Sigmoid colon (tissue), 6 donors: ENCODE measurements at regions not wholly inside any gene's neighbourhood (a gene's known extent, or its start where the extent isn't known, plus 50 kb on each side); places are given as distances from the start of the nearest gene placed in this dataset.

Source experiments
- DNase-seq: peaks from one replicate; pipeline ENCODE4 v3.0.0-alpha.2; 2019
- H3K27ac ChIP-seq, 4 donors: fragments of 200-600 bp; sonication (generic); one replicate each; pipeline ENCODE4 v1.5.1; 2016 to 2019; ENCODE audit warnings: mild to moderate bottlenecking in 1 of 4
- H3K27me3 ChIP-seq, 3 donors: fragments of 200-600 bp; sonication (generic); one replicate each; pipeline ENCODE4 v1.5.1; 2019; ENCODE audit warnings: mild to moderate bottlenecking in 1 of 3
- H3K36me3 ChIP-seq, 4 donors: fragments of 200-600 bp; sonication (generic); one replicate each; pipeline ENCODE4 v1.5.1; 2016 to 2019
- H3K4me1 ChIP-seq, 4 donors: fragments of 200-600 bp; sonication (generic); one replicate each; pipeline ENCODE4 v1.5.1; 2017 to 2019
- H3K4me3 ChIP-seq, 4 donors: fragments of 200-600 bp; sonication (generic); one replicate each; pipeline ENCODE4 v1.5.1; 2017 to 2019; ENCODE audit warnings: mild to moderate bottlenecking in 2 of 4, moderate library complexity in 1 of 4
- H3K9me3 ChIP-seq, 4 donors: fragments of 200-600 bp in 3 of 4; sonication (generic) in 3 of 4; one replicate each; pipeline versions ENCODE4 v1.5.1 to v1.6.1; 2013 to 2019
- EP300 ChIP-seq, 4 donors: sonication (generic); formaldehyde crosslinking; IDR thresholded peaks; one replicate each; pipeline ENCODE4 v1.6.1; 2017; ENCODE audit warnings: antibody characterized with exemption in 4 of 4
- POLR2A ChIP-seq, 2 donors: fragments of 450-650 bp; IDR thresholded peaks; one replicate each; pipeline ENCODE4 v1.6.1; 2016; ENCODE audit warnings: antibody characterized with exemption in 2 of 2, mild to moderate bottlenecking in 2 of 2, moderate library complexity in 2 of 2
- POLR2AphosphoS5 ChIP-seq, 4 donors: sonication (generic); formaldehyde crosslinking; IDR thresholded peaks; one replicate each; pipeline ENCODE4 v1.6.1; 2017; ENCODE audit warnings: antibody characterized with exemption in 4 of 4
- whole genome bisulfite sequencing, 2 donors: extraction: QIAGEN DNeasy Blood & Tissue Kit; methylation state at CpG; one replicate each; pipeline ENCODE4 v1.1.7; 2013; 5-methylcytosine and 5-hydroxymethylcytosine counted together
- intact Hi-C: fragments of 100-400 bp; cut with DNase I; formaldehyde crosslinking; loops from one replicate; pipeline ENCODE4 v1.15.1; 2023
- TF ChIP-seq, protein P1 (sequence below), 4 experiments: fragments of 450-650 bp in 3 of 4; fragments of 200-600 bp in 1 of 4; IDR thresholded peaks; one replicate each; pipeline ENCODE4 v1.5.1; 2016 to 2019; ENCODE audit warnings: antibody characterized with exemption in 4 of 4, mild to moderate bottlenecking in 3 of 4, moderate library complexity in 2 of 4
- donor health status: healthy with polysubstance abuse.
- donor health status: healthy.

DNA sequence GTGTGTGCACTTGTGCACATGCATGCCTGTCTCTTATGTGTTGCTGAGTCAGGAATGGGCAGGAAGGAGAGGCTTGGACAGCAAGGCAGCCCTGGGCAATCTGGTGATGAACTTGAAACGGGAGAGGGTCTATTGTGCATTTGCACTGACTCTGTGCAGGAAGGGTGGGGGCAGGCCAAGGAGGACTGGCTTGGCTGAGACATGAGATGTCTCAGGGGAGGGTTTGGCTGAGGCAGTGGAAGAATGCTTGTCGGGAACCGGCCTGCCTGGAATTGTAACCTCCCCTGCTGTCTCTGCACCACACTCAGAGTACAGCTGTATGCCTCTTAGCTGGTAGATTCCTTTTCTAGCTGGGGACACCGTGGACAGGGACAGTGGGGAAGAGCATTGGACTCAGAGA, 176.1 kb upstream of the TNP1 start:
- Histone ChIP-seq H3K27ac (peak overlapping the region in 2 of 4 donors; percentile 16 to 22), H3K4me1 (peaks cover 0 to 35% (median 20%) of the 10 kb centered on the region in 4 donors), H3K27me3 (no peaks in the 10 kb centered on the region), H3K9me3 (no peaks in the 10 kb centered on the region), H3K4me3 (no peak overlapping the region), H3K36me3 (no peaks in the 10 kb centered on the region)
- no peak for DNase-seq
- WGBS, 2 donors = 45 to 49% methylated on average over 4 of the region's 4 CpGs
- TF ChIP-seq, protein P1, sequence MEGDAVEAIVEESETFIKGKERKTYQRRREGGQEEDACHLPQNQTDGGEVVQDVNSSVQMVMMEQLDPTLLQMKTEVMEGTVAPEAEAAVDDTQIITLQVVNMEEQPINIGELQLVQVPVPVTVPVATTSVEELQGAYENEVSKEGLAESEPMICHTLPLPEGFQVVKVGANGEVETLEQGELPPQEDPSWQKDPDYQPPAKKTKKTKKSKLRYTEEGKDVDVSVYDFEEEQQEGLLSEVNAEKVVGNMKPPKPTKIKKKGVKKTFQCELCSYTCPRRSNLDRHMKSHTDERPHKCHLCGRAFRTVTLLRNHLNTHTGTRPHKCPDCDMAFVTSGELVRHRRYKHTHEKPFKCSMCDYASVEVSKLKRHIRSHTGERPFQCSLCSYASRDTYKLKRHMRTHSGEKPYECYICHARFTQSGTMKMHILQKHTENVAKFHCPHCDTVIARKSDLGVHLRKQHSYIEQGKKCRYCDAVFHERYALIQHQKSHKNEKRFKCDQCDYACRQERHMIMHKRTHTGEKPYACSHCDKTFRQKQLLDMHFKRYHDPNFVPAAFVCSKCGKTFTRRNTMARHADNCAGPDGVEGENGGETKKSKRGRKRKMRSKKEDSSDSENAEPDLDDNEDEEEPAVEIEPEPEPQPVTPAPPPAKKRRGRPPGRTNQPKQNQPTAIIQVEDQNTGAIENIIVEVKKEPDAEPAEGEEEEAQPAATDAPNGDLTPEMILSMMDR (IDR thresholded peaks at IDR 0.05) = no peak
- TF ChIP-seq POLR2A (IDR thresholded peaks at IDR 0.05) (no peak), POLR2AphosphoS5 (IDR thresholded peaks at IDR 0.05) (no peak), EP300 (IDR thresholded peaks at IDR 0.05) (no peak)
- intact Hi-C loops = no loop called here

DNA sequence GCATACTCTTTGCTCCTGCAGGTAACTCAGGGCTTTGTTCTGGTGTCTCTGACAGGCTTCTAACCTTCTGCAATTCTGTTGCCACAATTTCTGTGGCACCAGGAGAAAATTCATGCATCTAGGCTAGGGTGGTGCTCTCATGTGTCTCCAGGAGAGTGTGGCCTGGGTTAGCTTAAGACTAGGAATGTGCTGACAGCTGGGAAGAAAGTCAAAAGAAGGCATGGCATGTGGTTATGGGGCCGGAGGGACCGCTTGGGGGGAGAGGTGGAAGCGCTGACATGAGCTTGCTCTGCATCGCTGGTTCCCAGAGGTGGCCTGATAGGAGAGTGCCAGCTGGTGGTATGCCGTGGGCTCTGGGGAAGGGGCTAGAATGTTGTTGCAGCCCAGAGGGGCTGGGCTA, 173.3 kb upstream of the TNP1 start:
- H3K9me3 ChIP-seq = no peaks in the 10 kb centered on the region
- WGBS, 2 donors = 89 to 93% methylated on average over 5 of the region's 5 CpGs
- no peak for TF ChIP-seq EP300 (IDR thresholded peaks at IDR 0.05)
- no peak for TF ChIP-seq POLR2AphosphoS5 (IDR thresholded peaks at IDR 0.05)
- TF ChIP-seq, protein P1 (IDR thresholded peaks at IDR 0.05) = no peak
- TF ChIP-seq POLR2A (IDR thresholded peaks at IDR 0.05) = no peak
- H3K36me3 ChIP-seq = no peaks in the 10 kb centered on the region
- H3K27ac ChIP-seq = no peak overlapping the region
- no peaks in the 10 kb centered on the region for H3K27me3 ChIP-seq
- intact Hi-C loops = no loop called here
- DNase-seq = no peak
- no peak overlapping the region for H3K4me3 ChIP-seq
- H3K4me1 ChIP-seq = peaks cover 0 to 27% (median 20%) of the 10 kb centered on the region in 4 donors

DNA sequence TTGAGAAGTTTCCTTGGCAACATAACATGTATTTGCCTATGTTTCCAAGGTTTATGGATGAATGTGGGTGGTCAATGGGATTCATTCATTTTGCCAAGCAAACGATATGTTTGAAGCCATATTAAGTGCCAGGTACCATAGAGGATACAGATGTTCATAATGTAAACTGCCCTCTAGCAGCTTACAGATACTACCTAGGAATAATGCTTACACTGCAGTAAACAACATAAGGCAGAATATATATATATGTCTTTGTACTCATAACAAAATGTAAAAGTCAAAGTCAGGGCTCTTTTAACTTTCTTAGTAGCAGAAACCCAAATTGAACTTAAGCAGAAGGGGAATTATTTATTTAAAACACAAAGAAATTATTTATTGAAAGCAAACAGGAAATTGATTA, 171.6 kb upstream of the TNP1 start:
- Histone ChIP-seq H3K27me3 (no peaks in the 10 kb centered on the region), H3K36me3 (no peaks in the 10 kb centered on the region), H3K9me3 (no peaks in the 10 kb centered on the region), H3K4me3 (no peak overlapping the region), H3K27ac (no peak overlapping the region), H3K4me1 (peaks cover 0 to 10% (median 9%) of the 10 kb centered on the region in 4 donors)
- TF ChIP-seq POLR2AphosphoS5 (IDR thresholded peaks at IDR 0.05) = no peak
- TF ChIP-seq EP300 (IDR thresholded peaks at IDR 0.05) = no peak
- no peak for TF ChIP-seq POLR2A (IDR thresholded peaks at IDR 0.05)
- TF ChIP-seq, protein P1 (IDR thresholded peaks at IDR 0.05) = no peak
- intact Hi-C loops = no loop called here
- no peak for DNase-seq
- WGBS, 2 donors = 43 to 60% methylated on average over 1 of the region's 1 CpG

DNA sequence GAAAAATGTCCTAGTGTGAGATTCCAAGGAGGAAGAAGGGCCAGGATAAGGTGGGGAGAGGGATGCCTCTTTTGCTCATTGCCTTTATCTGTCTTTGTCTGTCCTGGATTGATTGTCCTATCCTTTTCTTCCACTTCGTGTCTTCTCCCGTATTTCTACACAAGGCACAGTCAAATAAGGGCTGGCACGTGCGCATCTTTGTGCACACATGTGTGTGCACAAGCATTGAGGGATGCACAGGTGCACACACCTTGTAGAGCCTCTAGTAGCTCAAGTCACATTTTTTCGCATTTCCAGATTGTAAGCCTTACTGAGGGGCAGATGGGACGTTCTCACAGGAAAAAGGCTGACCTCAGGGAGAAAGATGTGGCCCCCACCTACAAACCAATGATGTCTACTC, 170.2 kb upstream of the TNP1 start:
- TF ChIP-seq, protein P1 (IDR thresholded peaks at IDR 0.05) = no peak
- TF ChIP-seq POLR2A (IDR thresholded peaks at IDR 0.05) (no peak), POLR2AphosphoS5 (IDR thresholded peaks at IDR 0.05) (no peak), EP300 (IDR thresholded peaks at IDR 0.05) (no peak)
- Histone ChIP-seq H3K27me3 (no peaks in the 10 kb centered on the region), H3K4me1 (no peaks in the 10 kb centered on the region), H3K4me3 (no peak overlapping the region), H3K27ac (no peak overlapping the region), H3K36me3 (no peaks in the 10 kb centered on the region), H3K9me3 (no peaks in the 10 kb centered on the region)
- intact Hi-C loops = no loop called here
- 79 to 86% methylated on average over 6 of the region's 6 CpGs for WGBS, 2 donors
- DNase-seq = no peak

DNA sequence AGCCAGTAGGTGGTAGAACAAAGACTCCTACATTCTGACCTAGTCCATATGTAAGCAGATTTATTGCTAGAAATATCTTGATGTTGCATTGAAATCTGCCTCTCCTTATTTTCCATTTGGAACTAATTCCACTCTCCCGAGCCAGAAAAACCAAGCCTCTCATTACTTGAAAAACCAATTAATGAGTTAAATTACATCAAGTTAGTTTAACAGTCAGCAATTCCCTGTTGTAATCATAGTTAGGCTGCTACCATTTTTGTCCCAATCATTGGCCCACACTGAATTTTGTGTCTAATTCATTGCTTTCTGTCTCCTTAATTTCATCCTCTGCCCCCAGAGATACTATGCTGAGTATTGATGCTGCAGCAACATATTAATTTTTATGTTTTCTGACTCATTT, 168.3 kb upstream of the TNP1 start:
- H3K9me3 ChIP-seq = no peaks in the 10 kb centered on the region
- H3K4me1 ChIP-seq = no peaks in the 10 kb centered on the region
- 77 to 88% methylated on average over 1 of the region's 1 CpG for WGBS, 2 donors
- no peaks in the 10 kb centered on the region for H3K27me3 ChIP-seq
- intact Hi-C loops = no loop called here
- no peaks in the 10 kb centered on the region for H3K36me3 ChIP-seq
- DNase-seq = no peak
- no peak overlapping the region for H3K27ac ChIP-seq
- H3K4me3 ChIP-seq = no peak overlapping the region
- TF ChIP-seq POLR2AphosphoS5 (IDR thresholded peaks at IDR 0.05) (no peak), EP300 (IDR thresholded peaks at IDR 0.05) (no peak), POLR2A (IDR thresholded peaks at IDR 0.05) (no peak)
- TF ChIP-seq, protein P1 (IDR thresholded peaks at IDR 0.05) = no peak
